HL-60 (cell line): ENCODE measurements at regions not wholly inside any gene's neighbourhood (a gene's known extent, or its start where the extent isn't known, plus 50 kb on each side); places are given as distances from the start of the nearest gene placed in this dataset.
"Not testable (repeated sequence)": the region's sequence is repeated elsewhere in the genome, so short reads cannot be mapped to it uniquely, and the experiment has no call there.

ENCODE experiments used
- DNase-seq, 2 experiments: peaks; one replicate each; pipeline ENCODE4 v3.0.0-alpha.2; 2010 to 2020; ENCODE audit warnings: low read depth in 1 of 2, low spot score in 1 of 2
- H3K27ac ChIP-seq: fragments of 250-450 bp; sonication (Bioruptor Pico); replicated peaks from 2 replicates; pipeline ENCODE4 v1.5.1; 2020; ENCODE audit warnings: mild to moderate bottlenecking, moderate library complexity
- H3K27me3 ChIP-seq: fragments of 250-450 bp; sonication (Bioruptor Pico); 2 replicates; pipeline ENCODE4 v1.5.1; 2021; ENCODE audit warnings: mild to moderate bottlenecking, moderate library complexity; ENCODE audit not compliant: insufficient read depth, poor library complexity, severe bottlenecking
- H3K4me3 ChIP-seq: replicated peaks from 2 replicates; pipeline ENCODE4 v1.5.1; 2011; ENCODE audit warnings: mild to moderate bottlenecking, control low read depth, low read length; ENCODE audit not compliant: insufficient read depth
- CTCF ChIP-seq: IDR thresholded peaks from one replicate; pipeline ENCODE4 v1.5.1; 2011; ENCODE audit warnings: low read length, control low read depth, inconsistent platforms; ENCODE audit not compliant: insufficient read depth
- GABPA ChIP-seq: IDR thresholded peaks from 2 replicates; pipeline ENCODE4 v1.6.1; 2012; ENCODE audit warnings: low read depth
- POLR2AphosphoS5 ChIP-seq: IDR thresholded peaks from 2 replicates; pipeline ENCODE4 v1.6.1; 2012; ENCODE audit warnings: low read depth
- REST ChIP-seq: IDR thresholded peaks from 2 replicates; pipeline ENCODE4 v1.6.1; 2012; ENCODE audit warnings: low read depth; ENCODE audit not compliant: insufficient replicate concordance
- SPI1 ChIP-seq: IDR thresholded peaks from 2 replicates; pipeline ENCODE4 v1.6.1; 2012; ENCODE audit warnings: low read depth, mild to moderate bottlenecking, borderline replicate concordance

GRCh38 chr6:145155411-145155810, 579.9 kb downstream of the EPM2A start:
- no peak for TF ChIP-seq GABPA
- no peak for DNase-seq
- no peak overlapping the region for H3K27ac ChIP-seq
- peaks cover 2% of the 10 kb centered on the region for H3K27me3 ChIP-seq
- no peak overlapping the region for H3K4me3 ChIP-seq

- DNase-seq = no peak
- no peak overlapping the region for H3K27ac ChIP-seq
- no peak overlapping the region for H3K4me3 ChIP-seq
- TF ChIP-seq REST = no peak
- TF ChIP-seq SPI1 = peak; percentile 59; the same call in 1 of the 2 replicates
- TF ChIP-seq POLR2AphosphoS5 = no peak
- TF ChIP-seq CTCF = no peak
- H3K27me3 ChIP-seq = peaks cover 2% of the 10 kb centered on the region
Measured at GRCh38 chr6:145155873-145156782, 579.2 kb downstream of the EPM2A start.

GRCh38 chr6:145158636-145159035, 576.7 kb downstream of the EPM2A start:
- H3K27me3 ChIP-seq, H3K27ac ChIP-seq, DNase-seq, H3K4me3 ChIP-seq: not testable (repeated sequence)

GRCh38 chr6:145159921-145160320, 575.4 kb downstream of the EPM2A start:
- no peak for DNase-seq
- H3K4me3 ChIP-seq = no peak overlapping the region
- no peak overlapping the region for H3K27ac ChIP-seq
- TF ChIP-seq CTCF = no peak
- TF ChIP-seq POLR2AphosphoS5 = no peak
- no peak for TF ChIP-seq GABPA
- TF ChIP-seq REST = no peak
- no peak for TF ChIP-seq SPI1
- no peaks in the 10 kb centered on the region for H3K27me3 ChIP-seq

GRCh38 chr6:145161501-145161900, 573.8 kb downstream of the EPM2A start:
- Histone ChIP-seq H3K27me3 (no peaks in the 10 kb centered on the region), H3K4me3 (no peak overlapping the region), H3K27ac (no peak overlapping the region)
- DNase-seq = no peak
- TF ChIP-seq POLR2AphosphoS5 (no peak), GABPA (no peak), CTCF (no peak)
